ENCODE measurements at regions not wholly inside any gene's neighbourhood (a gene's known extent, or its start where the extent isn't known, plus 50 kb on each side); places are given as distances from the start of the nearest gene placed in this dataset.

GRCh38 chr18:39958876-39959275 lies 1996.2 kb upstream of the PIK3C3 start:
- H3K4me3 ChIP-seq (replicated peaks in 1 of 3; ENCODE audit: insufficient read depth in 1 of 3, low read depth in 1 of 3, low read length in 3 of 3): no peak overlapping the region
- dilution Hi-C loops (cut with MboI; ENCODE audit: extremely low pct_ligation_motif_present, low sequenced_read_pairs) (no loop called here), intact Hi-C loops (cut with micrococcal nuclease) (no loop called here)
- H3K9ac ChIP-seq (replicated peaks; ENCODE audit: extremely low read depth, insufficient read depth, low read length): no peak overlapping the region
- TF ChIP-seq GATA2 (IDR thresholded peaks at IDR 0.05; ENCODE audit: insufficient read depth, insufficient read length, low read depth, low read length): no peak
- TF ChIP-seq EZH2 (IDR thresholded peaks at IDR 0.05; ENCODE audit: borderline replicate concordance, low read depth, low read length, severe bottlenecking): no peak
- TF ChIP-seq POLR2AphosphoS5 (IDR thresholded peaks at IDR 0.05; ENCODE audit: insufficient read depth, low read depth, low read length): no peak
- no peak for TF ChIP-seq FOS (IDR thresholded peaks at IDR 0.05; ENCODE audit: borderline replicate concordance, insufficient read depth, low read length)
- no peak for TF ChIP-seq JUN (IDR thresholded peaks at IDR 0.05; ENCODE audit: borderline replicate concordance, insufficient read depth, insufficient read length, low read depth)
- TF ChIP-seq MAX (IDR thresholded peaks at IDR 0.05; ENCODE audit: insufficient read depth, insufficient read length): no peak
- TF ChIP-seq POLR2A (IDR thresholded peaks at IDR 0.05; ENCODE audit: low read depth, low read length): no peak
- no peak for TF ChIP-seq CTCF (IDR thresholded peaks at IDR 0.05; ENCODE audit: extremely low read depth in 1 of 2, insufficient read depth in 1 of 2, low read depth in 1 of 2, low read length in 2 of 2)
- TF ChIP-seq MYC (IDR thresholded peaks at IDR 0.05; ENCODE audit: low read depth, low read length): no peak
- ChIA-PET CTCF (interaction anchor here (0.9 kb wide), 1 partner anchor 9 kb away, joined by 3 read pairs; no protein-coding TSS in a partner anchor), POLR2A (no interaction called here)
- H3K4me2 ChIP-seq (ENCODE audit: insufficient read depth, low read length): no peak overlapping the region
- H3K36me3 ChIP-seq (ENCODE audit: control insufficient read depth in 2 of 2, extremely low read depth in 1 of 2, insufficient read depth in 2 of 2, low read length in 2 of 2): no peaks in the 10 kb centered on the region
- no peak overlapping the region for H2AFZ ChIP-seq (ENCODE audit: low read depth, low read length)
- H3K27me3 ChIP-seq (ENCODE audit: control insufficient read depth in 2 of 2, insufficient read depth in 2 of 2, low read length in 2 of 2): no peaks in the 10 kb centered on the region
- no peaks in the 10 kb centered on the region for H3K79me2 ChIP-seq (ENCODE audit: control insufficient read depth, insufficient read depth, low read length)
- no peaks in the 10 kb centered on the region for H4K20me1 ChIP-seq (replicated peaks; ENCODE audit: control insufficient read depth, extremely low read depth, insufficient read depth, low read length)
- H3K9me3 ChIP-seq (replicated peaks; ENCODE audit: control insufficient read depth, insufficient read depth, low read length): no peaks in the 10 kb centered on the region
- BruUV-seq (replicated peaks): no TSS peak
- no peak for FAIRE-seq
- H3K27ac ChIP-seq (ENCODE audit: insufficient read depth, low read depth, low read length): no peak overlapping the region
- no peaks in the 10 kb centered on the region for H3K4me1 ChIP-seq (ENCODE audit: control insufficient read depth, extremely low read depth, insufficient read depth, low read length)
- DNase-seq (ENCODE audit: low read depth, low spot score): no peak
- no peaks in the 10 kb centered on the region for H3K9me1 ChIP-seq (replicated peaks; ENCODE audit: control insufficient read depth, extremely low read depth, insufficient read depth, low read length)

All from endothelial cell of umbilical vein (primary cell).